ENCODE measurements at regions not wholly inside any gene's neighbourhood (a gene's known extent, or its start where the extent isn't known, plus 50 kb on each side); places are given as distances from the start of the nearest gene placed in this dataset.

- no peaks in the 10 kb centered on the region for H3K79me2 ChIP-seq (ENCODE audit: control insufficient read depth, insufficient read depth, low read length)
- no peak overlapping the region for H3K27ac ChIP-seq (ENCODE audit: low read length in 2 of 2)
- H3K27me3 ChIP-seq (replicated peaks in 1 of 4; ENCODE audit: control extremely low read depth in 1 of 4, control insufficient read depth in 3 of 4, insufficient read depth in 4 of 4, low read length in 3 of 4), result no peaks in the 10 kb centered on the region
- no peaks in the 10 kb centered on the region for H3K36me3 ChIP-seq (replicated peaks in 1 of 2; ENCODE audit: control extremely low read depth in 1 of 2, control insufficient read depth in 1 of 2, extremely low read depth in 1 of 2, insufficient read depth in 2 of 2, low read length in 1 of 2)
- ChIA-PET CTCF (no interaction called here), POLR2A (no interaction called here)
- no peaks in the 10 kb centered on the region for H3K4me1 ChIP-seq (ENCODE audit: control insufficient read depth in 2 of 2, insufficient read depth in 2 of 2, low read length in 2 of 2)
- TF ChIP-seq EZH2 (IDR thresholded peaks at IDR 0.05; ENCODE audit: borderline replicate concordance, insufficient read depth, low read depth, low read length, poor library complexity, severe bottlenecking), result no peak
- no peak for TF ChIP-seq CTCF (IDR thresholded peaks at IDR 0.05)
- no peak overlapping the region for H3K4me3 Mint-ChIP-seq
- no peak for ATAC-seq (ENCODE audit: low read depth)
- no peak for DNase-seq
- no peak overlapping the region for H3K4me3 ChIP-seq (ENCODE audit: control extremely low read depth in 1 of 5, extremely low read depth in 1 of 5, insufficient read depth in 1 of 5, low read depth in 2 of 5, low read length in 4 of 5)
- 89% methylated on average over 5 of the region's 8 CpGs for WGBS (ENCODE audit: insufficient coverage)
- intact Hi-C loops (cut with micrococcal nuclease), result no loop called here
- no peak overlapping the region for H3K4me2 ChIP-seq (replicated peaks; ENCODE audit: low read depth, low read length, poor library complexity, severe bottlenecking)
- H3K27me3 Mint-ChIP-seq, result no peaks in the 10 kb centered on the region
- H4K20me1 ChIP-seq (ENCODE audit: control insufficient read depth, insufficient read depth, low read length, poor library complexity, severe bottlenecking), result no peaks in the 10 kb centered on the region
- no peaks in the 10 kb centered on the region for H3K4me1 Mint-ChIP-seq
- H3K9me3 Mint-ChIP-seq (ENCODE audit: insufficient read depth), result no peaks in the 10 kb centered on the region
- H3K9me3 ChIP-seq (ENCODE audit: control extremely low read depth in 1 of 3, control insufficient read depth in 2 of 3, insufficient read depth in 1 of 3, low read length in 2 of 3), result no peaks in the 10 kb centered on the region
- no peak overlapping the region for H3K9ac ChIP-seq (ENCODE audit: low read length)
- no peak overlapping the region for H3K27ac Mint-ChIP-seq
- H2AFZ ChIP-seq (ENCODE audit: insufficient read depth, low read depth, low read length, poor library complexity, severe bottlenecking), result no peak overlapping the region
Measured at GRCh38 chr10:91340613-91341362, 69.4 kb upstream of the HECTD2 start.

GRCh38 chr10:91341686-91342085 is 68.5 kb upstream of the HECTD2 start:
- H3K9ac ChIP-seq (ENCODE audit: low read length), result no peak overlapping the region

More at GRCh38 chr10:91341686-91342085, 68.5 kb upstream of the HECTD2 start:
- no peak for ATAC-seq (ENCODE audit: low read depth)
- no peak overlapping the region for H2AFZ ChIP-seq (ENCODE audit: insufficient read depth, low read depth, low read length, poor library complexity, severe bottlenecking)
- Mint-ChIP-seq H3K9me3 (ENCODE audit: insufficient read depth) (no peaks in the 10 kb centered on the region), H3K27me3 (no peaks in the 10 kb centered on the region), H3K4me3 (no peak overlapping the region), H3K27ac (no peak overlapping the region), H3K4me1 (no peaks in the 10 kb centered on the region)
- no peaks in the 10 kb centered on the region for H3K9me3 ChIP-seq (ENCODE audit: control extremely low read depth in 1 of 3, control insufficient read depth in 2 of 3, insufficient read depth in 1 of 3, low read length in 2 of 3)
- intact Hi-C loops (cut with micrococcal nuclease), result no loop called here
- H3K79me2 ChIP-seq (ENCODE audit: control insufficient read depth, insufficient read depth, low read length), result no peaks in the 10 kb centered on the region
- ChIA-PET POLR2A (no interaction called here), CTCF (no interaction called here)
- H3K4me1 ChIP-seq (ENCODE audit: control insufficient read depth in 2 of 2, insufficient read depth in 2 of 2, low read length in 2 of 2), result no peaks in the 10 kb centered on the region
- no peak for TF ChIP-seq CTCF (IDR thresholded peaks at IDR 0.05)
- TF ChIP-seq EZH2 (IDR thresholded peaks at IDR 0.05; ENCODE audit: borderline replicate concordance, insufficient read depth, low read depth, low read length, poor library complexity, severe bottlenecking), result no peak
- H4K20me1 ChIP-seq (ENCODE audit: control insufficient read depth, insufficient read depth, low read length, poor library complexity, severe bottlenecking), result no peaks in the 10 kb centered on the region
- H3K27me3 ChIP-seq (replicated peaks in 1 of 4; ENCODE audit: control extremely low read depth in 1 of 4, control insufficient read depth in 3 of 4, insufficient read depth in 4 of 4, low read length in 3 of 4), result no peaks in the 10 kb centered on the region
- no peak for DNase-seq
- H3K27ac ChIP-seq (ENCODE audit: low read length in 2 of 2), result no peak overlapping the region
- no peak overlapping the region for H3K4me3 ChIP-seq (ENCODE audit: control extremely low read depth in 1 of 5, extremely low read depth in 1 of 5, insufficient read depth in 1 of 5, low read depth in 2 of 5, low read length in 4 of 5)
- no peaks in the 10 kb centered on the region for H3K36me3 ChIP-seq (replicated peaks in 1 of 2; ENCODE audit: control extremely low read depth in 1 of 2, control insufficient read depth in 1 of 2, extremely low read depth in 1 of 2, insufficient read depth in 2 of 2, low read length in 1 of 2)
- H3K4me2 ChIP-seq (replicated peaks; ENCODE audit: low read depth, low read length, poor library complexity, severe bottlenecking), result no peak overlapping the region

Measured in B cell (primary cell).